H9 (cell line): ENCODE measurements at regions not wholly inside any gene's neighbourhood (a gene's known extent, or its start where the extent isn't known, plus 50 kb on each side); places are given as distances from the start of the nearest gene placed in this dataset.

Experiments used
- DNase-seq: peaks from one replicate; pipeline ENCODE4 v3.0.0-alpha.2; 2017
- H2AFZ ChIP-seq: one replicate; pipeline ENCODE4 v1.6.1; 2013; ENCODE audit warnings: mild to moderate bottlenecking, low read length, control low read depth, moderate library complexity
- H2AK5ac ChIP-seq: 2 replicates; pipeline ENCODE4 v1.6.1; 2013; ENCODE audit warnings: low read length, control low read depth, mixed read lengths; ENCODE audit not compliant: insufficient read length
- H2BK120ac ChIP-seq: one replicate; pipeline ENCODE4 v1.6.1; 2013; ENCODE audit warnings: low read depth, mild to moderate bottlenecking, low read length, control low read depth, inconsistent platforms; ENCODE audit not compliant: poor library complexity, severe bottlenecking
- H2BK12ac ChIP-seq: 2 replicates; pipeline ENCODE4 v1.6.1; 2013; ENCODE audit warnings: low read length, control low read depth, mixed read lengths, low read depth; ENCODE audit not compliant: insufficient read length
- H2BK15ac ChIP-seq: 2 replicates; pipeline ENCODE4 v1.6.1; 2013; ENCODE audit warnings: low read depth, low read length, control low read depth
- H2BK20ac ChIP-seq: one replicate; pipeline ENCODE4 v1.6.1; 2013; ENCODE audit warnings: low read depth, mild to moderate bottlenecking, low read length, control low read depth, inconsistent platforms; ENCODE audit not compliant: poor library complexity, severe bottlenecking
- H2BK5ac ChIP-seq: 2 replicates; pipeline ENCODE4 v1.6.1; 2013; ENCODE audit warnings: low read length, control low read depth, mixed read lengths; ENCODE audit not compliant: insufficient read length
- H3K14ac ChIP-seq: 2 replicates; pipeline ENCODE4 v1.6.1; 2013; ENCODE audit warnings: low read length, control low read depth; ENCODE audit not compliant: insufficient read depth
- H3K18ac ChIP-seq: 2 replicates; pipeline ENCODE4 v1.6.1; 2013; ENCODE audit warnings: low read depth, mild to moderate bottlenecking, mixed read lengths, low read length, control low read depth; ENCODE audit not compliant: insufficient read length
- H3K23ac ChIP-seq: 2 replicates; pipeline ENCODE4 v1.6.1; 2013; ENCODE audit warnings: low read length, control low read depth, mixed read lengths, low read depth; ENCODE audit not compliant: insufficient read length
- H3K23me2 ChIP-seq: 2 replicates; pipeline ENCODE4 v1.6.1; 2013; ENCODE audit warnings: low read depth, mild to moderate bottlenecking, mixed read lengths, low read length, control low read depth; ENCODE audit not compliant: insufficient read length, poor library complexity, severe bottlenecking
- H3K27ac ChIP-seq: 2 replicates; pipeline ENCODE4 v1.5.1; 2013; ENCODE audit warnings: low read length, control low read depth, mixed read lengths, low read depth; ENCODE audit not compliant: insufficient read length
- H3K27me3 ChIP-seq: 2 replicates; pipeline ENCODE4 v1.6.1; 2013; ENCODE audit warnings: low read length, control low read depth, inconsistent platforms; ENCODE audit not compliant: insufficient read depth
- H3K4ac ChIP-seq: 2 replicates; pipeline ENCODE4 v1.6.1; 2013; ENCODE audit warnings: low read depth, mild to moderate bottlenecking, control low read depth, inconsistent platforms, low read length, moderate library complexity
- H3K4me1 ChIP-seq: 2 replicates; pipeline ENCODE4 v1.6.1; 2013; ENCODE audit warnings: low read length, control low read depth, inconsistent platforms; ENCODE audit not compliant: insufficient read depth
- H3K4me2 ChIP-seq: 2 replicates; pipeline ENCODE4 v1.6.1; 2013; ENCODE audit warnings: low read length, control low read depth, mixed read lengths; ENCODE audit not compliant: insufficient read length, insufficient read depth
- H3K56ac ChIP-seq: 2 replicates; pipeline ENCODE4 v1.6.1; 2013; ENCODE audit warnings: low read depth, mild to moderate bottlenecking, mixed read lengths, low read length, control low read depth; ENCODE audit not compliant: insufficient read length
- H3K79me1 ChIP-seq: 2 replicates; pipeline ENCODE4 v1.6.1; 2013; ENCODE audit warnings: low read depth, mild to moderate bottlenecking, moderate library complexity, low read length, control low read depth, inconsistent platforms; ENCODE audit not compliant: insufficient read depth, poor library complexity, severe bottlenecking
- H3K79me2 ChIP-seq: 2 replicates; pipeline ENCODE4 v1.6.1; 2013; ENCODE audit warnings: low read length, control low read depth, inconsistent platforms; ENCODE audit not compliant: insufficient read depth
- H3K9ac ChIP-seq: 2 replicates; pipeline ENCODE4 v1.6.1; 2013; ENCODE audit warnings: low read length, control low read depth, mixed read lengths; ENCODE audit not compliant: insufficient read length; ENCODE audit errors: extremely low read depth
- H3K9me3 ChIP-seq: one replicate; pipeline ENCODE4 v1.6.1; 2013; ENCODE audit warnings: low read depth, low read length, inconsistent platforms; ENCODE audit not compliant: control insufficient read depth
- H3T11ph ChIP-seq: one replicate; pipeline ENCODE4 v1.6.1; 2013; ENCODE audit warnings: mild to moderate bottlenecking, low read length, control low read depth, inconsistent platforms
- H4K20me1 ChIP-seq: one replicate; pipeline ENCODE4 v1.6.1; 2013; ENCODE audit not compliant: control insufficient read depth, insufficient read length, insufficient read depth
- H4K5ac ChIP-seq: 2 replicates; pipeline ENCODE4 v1.6.1; 2013; ENCODE audit warnings: low read depth, mild to moderate bottlenecking, mixed read lengths, low read length, control low read depth; ENCODE audit not compliant: insufficient read length
- H4K8ac ChIP-seq: replicated peaks from 2 replicates; pipeline ENCODE4 v1.6.1; 2013; ENCODE audit warnings: low read length, control low read depth, mixed read lengths, low read depth; ENCODE audit not compliant: insufficient read length
- H4K91ac ChIP-seq: 2 replicates; pipeline ENCODE4 v1.6.1; 2013; ENCODE audit warnings: low read depth, mild to moderate bottlenecking, moderate library complexity, mixed read lengths, low read length, control low read depth; ENCODE audit not compliant: insufficient read length
- H3K27ac Mint-ChIP-seq, 3 experiments: 2 replicates in 2 of 3; 3 replicates in 1 of 3; pipeline ENCODE4 v1.8.0; 2020 to 2021; ENCODE audit warnings: mixed read lengths in 3 of 3, mild to moderate bottlenecking in 1 of 3, moderate library complexity in 1 of 3
- H3K27me3 Mint-ChIP-seq: 2 replicates; pipeline ENCODE4 v1.8.0; 2021; ENCODE audit warnings: low read depth, mild to moderate bottlenecking, moderate library complexity, mixed read lengths
- H3K36me3 Mint-ChIP-seq, 3 experiments: 2 replicates in 2 of 3; 3 replicates in 1 of 3; pipeline ENCODE4 v1.8.0; 2020 to 2021; ENCODE audit warnings: low read depth in 3 of 3, mixed read lengths in 3 of 3; ENCODE audit not compliant: insufficient read depth in 1 of 3
- H3K4me1 Mint-ChIP-seq, 2 experiments: 2 replicates each; pipeline ENCODE4 v1.8.0; 2020; ENCODE audit warnings: mixed read lengths in 2 of 2
- H3K4me3 Mint-ChIP-seq, 2 experiments: 2 replicates in 1 of 2; 3 replicates in 1 of 2; pipeline ENCODE4 v1.8.0; 2020 to 2021; ENCODE audit warnings: mild to moderate bottlenecking in 2 of 2, mixed read lengths in 2 of 2, moderate library complexity in 1 of 2
- H3K9me3 Mint-ChIP-seq, 2 experiments: 2 replicates in 1 of 2; 3 replicates in 1 of 2; pipeline ENCODE4 v1.8.0; 2020; ENCODE audit warnings: mild to moderate bottlenecking in 2 of 2, mixed read lengths in 2 of 2, moderate library complexity in 1 of 2
- WGBS: extraction: QIAGEN DNeasy Blood & Tissue Kit; methylation state at CpG from one replicate; pipeline ENCODE4 v1.1.7; 2013; ENCODE audit warnings: missing lambda C conversion rate, low lambda C conversion rate, mixed read lengths; ENCODE audit not compliant: insufficient read length; ENCODE audit errors: extremely low coverage; 5-methylcytosine and 5-hydroxymethylcytosine counted together
- TF ChIP-seq, protein P1 (sequence below): fragments of 200-600 bp; sonication (generic); conservative IDR thresholded peaks from 3 replicates; pipeline ENCODE4 v1.8.0; 2021; ENCODE audit warnings: antibody characterized with exemption, mild to moderate bottlenecking

- Histone ChIP-seq H3T11ph (no peak overlapping the region), H2BK5ac (no peak overlapping the region), H3K23ac (no peak overlapping the region), H3K27ac (no peak overlapping the region), H3K18ac (no peak overlapping the region), H2BK120ac (no peak overlapping the region), H3K23me2 (no peaks in the 10 kb centered on the region), H3K9me3 (no peaks in the 10 kb centered on the region), H3K9ac (no peak overlapping the region), H3K4me1 (no peaks in the 10 kb centered on the region), H4K8ac (no peak overlapping the region), H3K79me2 (no peaks in the 10 kb centered on the region), H4K91ac (no peak overlapping the region), H2BK20ac (no peak overlapping the region), H2BK15ac (no peak overlapping the region), H2BK12ac (no peak overlapping the region), H3K14ac (no peak overlapping the region), H3K27me3 (no peaks in the 10 kb centered on the region), H4K20me1 (no peaks in the 10 kb centered on the region), H4K5ac (no peak overlapping the region), H3K4me2 (no peak overlapping the region), H2AFZ (no peak overlapping the region), H3K79me1 (no peaks in the 10 kb centered on the region), H2AK5ac (no peak overlapping the region), H3K56ac (no peak overlapping the region), H3K4ac (no peak overlapping the region)
- Mint-ChIP-seq H3K4me3 (no peak overlapping the region), H3K36me3 (no peaks in the 10 kb centered on the region), H3K4me1 (no peaks in the 10 kb centered on the region), H3K27ac (no peak overlapping the region), H3K9me3 (no peaks in the 10 kb centered on the region), H3K27me3 (no peaks in the 10 kb centered on the region; the same call in 1 of the 2 replicates)
- TF ChIP-seq, protein P1, sequence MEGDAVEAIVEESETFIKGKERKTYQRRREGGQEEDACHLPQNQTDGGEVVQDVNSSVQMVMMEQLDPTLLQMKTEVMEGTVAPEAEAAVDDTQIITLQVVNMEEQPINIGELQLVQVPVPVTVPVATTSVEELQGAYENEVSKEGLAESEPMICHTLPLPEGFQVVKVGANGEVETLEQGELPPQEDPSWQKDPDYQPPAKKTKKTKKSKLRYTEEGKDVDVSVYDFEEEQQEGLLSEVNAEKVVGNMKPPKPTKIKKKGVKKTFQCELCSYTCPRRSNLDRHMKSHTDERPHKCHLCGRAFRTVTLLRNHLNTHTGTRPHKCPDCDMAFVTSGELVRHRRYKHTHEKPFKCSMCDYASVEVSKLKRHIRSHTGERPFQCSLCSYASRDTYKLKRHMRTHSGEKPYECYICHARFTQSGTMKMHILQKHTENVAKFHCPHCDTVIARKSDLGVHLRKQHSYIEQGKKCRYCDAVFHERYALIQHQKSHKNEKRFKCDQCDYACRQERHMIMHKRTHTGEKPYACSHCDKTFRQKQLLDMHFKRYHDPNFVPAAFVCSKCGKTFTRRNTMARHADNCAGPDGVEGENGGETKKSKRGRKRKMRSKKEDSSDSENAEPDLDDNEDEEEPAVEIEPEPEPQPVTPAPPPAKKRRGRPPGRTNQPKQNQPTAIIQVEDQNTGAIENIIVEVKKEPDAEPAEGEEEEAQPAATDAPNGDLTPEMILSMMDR, result no peak
- no peak for DNase-seq
- WGBS, result no CpG with 5 or more reads among the region's 5 CpGs
These were observed 283.4 kb downstream of the DAD1 start for GRCh38 chr14:22305607-22306006.
